WI38 (cell line): ENCODE measurements at regions not wholly inside any gene's neighbourhood (a gene's known extent, or its start where the extent isn't known, plus 50 kb on each side); places are given as distances from the start of the nearest gene placed in this dataset.
"Not testable (repeated sequence)": the region's sequence is repeated elsewhere in the genome, so short reads cannot be mapped to it uniquely, and the experiment has no call there.

Experiments used
- H3K4me3 ChIP-seq: 2 replicates; pipeline ENCODE4 v1.5.1; 2011; ENCODE audit warnings: low read depth, mild to moderate bottlenecking, control low read depth, low read length
- CTCF ChIP-seq: IDR thresholded peaks from 2 replicates; pipeline ENCODE4 v1.5.1; 2012; ENCODE audit warnings: low read depth, mild to moderate bottlenecking, control low read depth, low read length

- no peak for TF ChIP-seq CTCF
- no peak overlapping the region for H3K4me3 ChIP-seq
Observed at GRCh38 chr3:161637559-161637958, 141.0 kb downstream of the OTOL1 start.

DNA sequence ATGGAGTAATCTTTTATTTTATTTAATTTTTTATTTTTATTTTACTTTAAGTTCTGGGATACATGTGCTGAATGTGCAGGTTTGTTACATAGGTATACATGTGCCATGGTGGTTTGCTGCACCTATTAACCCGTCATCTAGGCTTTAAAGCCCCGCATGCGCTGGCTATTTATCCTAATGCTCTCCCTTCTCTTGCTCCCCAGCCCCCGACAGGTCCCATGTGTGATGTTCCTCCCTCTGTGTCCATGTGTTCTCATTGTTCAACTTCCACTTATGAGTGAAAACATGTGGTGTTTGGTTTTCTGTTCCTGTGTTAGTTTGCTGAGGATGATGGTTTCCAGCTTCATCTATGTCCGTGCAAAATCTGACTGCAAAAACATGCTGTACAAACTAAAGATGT lies 142.5 kb downstream of the OTOL1 start:
- not testable (repeated sequence) for H3K4me3 ChIP-seq

DNA sequence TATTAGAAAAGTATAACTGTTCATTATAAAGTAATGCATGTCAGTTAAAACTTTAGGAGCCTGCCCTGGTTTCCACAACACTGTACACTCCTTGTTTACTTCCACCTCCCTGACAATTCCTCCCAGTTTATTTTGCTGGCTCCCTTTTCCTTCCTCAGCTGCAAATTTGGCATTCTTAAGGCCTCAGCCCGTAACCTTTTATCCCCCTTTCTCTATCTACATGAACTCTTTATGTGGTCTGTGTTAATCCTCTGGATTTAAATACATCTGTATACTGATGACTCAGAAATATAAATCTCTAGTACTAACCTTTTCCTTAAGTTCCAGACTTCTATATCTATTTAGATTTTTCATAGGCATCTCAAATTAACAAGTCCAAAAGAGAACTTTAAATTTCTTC lies 143.6 kb downstream of the OTOL1 start:
- no peak for TF ChIP-seq CTCF
- H3K4me3 ChIP-seq, result no peak overlapping the region

- no peak overlapping the region for H3K4me3 ChIP-seq
- no peak for TF ChIP-seq CTCF
Observed at GRCh38 chr3:161641287-161641686, 144.7 kb downstream of the OTOL1 start.

GRCh38 chr3:161644891-161645635 lies 148.5 kb downstream of the OTOL1 start:
- TF ChIP-seq CTCF, result no peak
- no peak overlapping the region for H3K4me3 ChIP-seq

- no peak for TF ChIP-seq CTCF
- H3K4me3 ChIP-seq, result no peak overlapping the region
Observed at GRCh38 chr3:161647936-161648470, 151.4 kb downstream of the OTOL1 start.

- H3K4me3 ChIP-seq, result no peak overlapping the region
- no peak for TF ChIP-seq CTCF
Observed at GRCh38 chr3:161649900-161650484, 153.4 kb downstream of the OTOL1 start.
